Naive B cell (primary cell): ENCODE measurements at regions not wholly inside any gene's neighbourhood (a gene's known extent, or its start where the extent isn't known, plus 50 kb on each side); places are given as distances from the start of the nearest gene placed in this dataset.
"Not testable (repeated sequence)": the region's sequence is repeated elsewhere in the genome, so short reads cannot be mapped to it uniquely, and the experiment has no call there.

ENCODE experiments used
- ATAC-seq, 2 donors: fragments of 150-1000 bp; cut with Tn5 transposase; 2 replicates each; pipeline ENCODE4 v1.10.0; 2021; ENCODE audit warnings: low read depth in 2 of 2, mild to moderate bottlenecking in 2 of 2, moderate library complexity in 2 of 2
- DNase-seq: peaks from one replicate; pipeline ENCODE4 v3.0.0; 2022
- H3K27ac Mint-ChIP-seq, 6 donors: one replicate each; pipeline ENCODE4 v1.8.0; 2020 to 2022; ENCODE audit warnings: mild to moderate bottlenecking in 6 of 6, mixed read lengths in 6 of 6, moderate library complexity in 5 of 6, inconsistent platforms in 2 of 6
- H3K27me3 Mint-ChIP-seq, 3 donors: one replicate each; pipeline ENCODE4 v1.8.0; 2021 to 2022; ENCODE audit warnings: mixed read lengths in 3 of 3, mild to moderate bottlenecking in 1 of 3
- H3K36me3 Mint-ChIP-seq, 2 donors: one replicate each; pipeline ENCODE4 v1.8.0; 2020 to 2022; ENCODE audit warnings: mixed read lengths in 2 of 2, inconsistent platforms in 1 of 2, mild to moderate bottlenecking in 1 of 2
- H3K4me1 Mint-ChIP-seq, 3 donors: one replicate each; pipeline ENCODE4 v1.8.0; 2020 to 2022; ENCODE audit warnings: mixed read lengths in 3 of 3, inconsistent platforms in 1 of 3, mild to moderate bottlenecking in 1 of 3, moderate library complexity in 1 of 3
- H3K4me3 Mint-ChIP-seq, 8 donors: one replicate each; pipeline ENCODE4 v1.8.0; 2020 to 2022; ENCODE audit warnings: mild to moderate bottlenecking in 8 of 8, mixed read lengths in 8 of 8, moderate library complexity in 8 of 8, inconsistent platforms in 2 of 8
- H3K9me3 Mint-ChIP-seq, 7 donors: one replicate each; pipeline ENCODE4 v1.8.0; 2020 to 2022; ENCODE audit warnings: mixed read lengths in 7 of 7, mild to moderate bottlenecking in 5 of 7, inconsistent platforms in 2 of 7, moderate library complexity in 1 of 7

DNA sequence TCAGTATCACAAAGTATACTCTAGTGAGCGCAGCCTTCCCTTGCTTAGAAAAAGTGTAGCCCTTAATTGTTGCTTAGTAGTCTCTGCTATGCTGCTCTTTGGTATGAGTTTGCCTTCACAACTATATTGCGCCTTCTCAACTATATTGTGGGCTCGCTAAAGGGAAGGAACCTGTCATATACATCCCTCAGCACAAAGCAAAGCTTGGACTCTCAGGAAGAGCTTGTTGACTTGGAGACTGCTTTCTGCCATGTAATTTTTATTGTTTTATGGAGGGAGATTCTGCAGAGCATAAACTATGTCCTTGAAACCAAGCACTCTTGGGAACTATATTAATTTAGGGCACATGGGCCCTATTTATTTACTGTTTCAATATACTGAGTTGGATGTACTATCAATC, 119.1 kb upstream of the HAPLN1 start:
- Mint-ChIP-seq H3K4me3 (no peak overlapping the region), H3K4me1 (no peaks in the 10 kb centered on the region), H3K9me3 (peaks cover 0 to 2% (median 0%) of the 10 kb centered on the region in 7 donors), H3K27me3 (no peaks in the 10 kb centered on the region), H3K36me3 (no peaks in the 10 kb centered on the region), H3K27ac (peak overlapping the region in 1 of 6 donors; percentile 37)
- DNase-seq (no peak), ATAC-seq (no peak)

DNA sequence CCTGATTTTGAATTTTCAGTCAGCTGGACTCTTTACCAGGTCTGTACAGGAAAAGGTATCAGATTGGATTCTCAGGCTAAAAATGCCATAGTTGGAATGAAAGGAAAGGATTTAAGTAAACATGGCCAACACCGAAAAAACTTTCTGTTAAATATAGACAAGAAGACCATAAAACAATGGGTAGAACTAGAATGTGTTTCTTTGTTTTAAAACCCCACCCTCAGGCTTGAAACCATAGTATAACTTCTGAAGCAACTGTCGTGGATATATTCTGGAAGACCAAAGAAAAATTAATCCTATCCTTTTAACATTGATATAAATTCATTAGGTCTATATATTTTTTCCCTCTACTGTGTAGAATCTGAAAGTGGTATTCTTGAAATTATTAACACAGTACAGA, 118.6 kb upstream of the HAPLN1 start:
- Mint-ChIP-seq H3K27ac (no peak overlapping the region), H3K4me3 (no peak overlapping the region), H3K9me3 (peaks cover 0 to 2% (median 0%) of the 10 kb centered on the region in 7 donors), H3K4me1 (no peaks in the 10 kb centered on the region), H3K36me3 (no peaks in the 10 kb centered on the region), H3K27me3 (no peaks in the 10 kb centered on the region)
- DNase-seq, result no peak
- no peak for ATAC-seq

DNA sequence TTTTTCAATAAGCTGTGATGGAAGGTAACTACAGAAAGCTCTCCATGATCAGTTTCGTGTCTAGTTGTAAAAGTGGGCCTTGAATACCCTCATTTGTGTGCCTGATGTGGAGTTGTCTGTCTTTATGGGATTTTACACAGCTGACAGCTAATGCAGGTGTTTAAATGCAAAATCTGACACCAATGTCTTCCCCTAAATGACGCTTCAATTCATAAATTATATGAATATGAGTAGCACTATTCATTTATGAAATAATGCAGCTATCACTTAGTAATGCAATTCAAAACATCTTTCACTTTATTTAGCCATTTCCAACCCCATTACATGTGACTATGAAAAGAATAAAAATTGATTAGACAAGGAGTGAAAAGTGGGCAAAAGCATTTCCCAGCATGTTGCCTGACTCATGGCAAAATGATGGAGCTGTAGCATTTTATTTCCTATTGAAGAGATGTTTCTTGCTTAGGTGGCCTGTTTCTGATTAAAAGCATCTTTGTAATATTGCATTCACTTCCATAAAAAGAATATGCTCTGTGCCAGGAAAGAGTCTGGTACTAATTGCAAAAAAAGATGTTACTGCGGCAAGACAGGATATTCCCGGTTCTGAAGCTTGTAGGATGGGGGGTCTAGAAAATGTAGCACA, 116.7 kb upstream of the HAPLN1 start:
- H3K27ac Mint-ChIP-seq, result no peak overlapping the region
- DNase-seq, result no peak
- no peak for ATAC-seq
- peaks cover 0 to 2% (median 0%) of the 10 kb centered on the region in 7 donors for H3K9me3 Mint-ChIP-seq
- no peak overlapping the region for H3K4me3 Mint-ChIP-seq
- H3K27me3 Mint-ChIP-seq, result no peaks in the 10 kb centered on the region
- H3K36me3 Mint-ChIP-seq, result no peaks in the 10 kb centered on the region
- no peaks in the 10 kb centered on the region for H3K4me1 Mint-ChIP-seq

DNA sequence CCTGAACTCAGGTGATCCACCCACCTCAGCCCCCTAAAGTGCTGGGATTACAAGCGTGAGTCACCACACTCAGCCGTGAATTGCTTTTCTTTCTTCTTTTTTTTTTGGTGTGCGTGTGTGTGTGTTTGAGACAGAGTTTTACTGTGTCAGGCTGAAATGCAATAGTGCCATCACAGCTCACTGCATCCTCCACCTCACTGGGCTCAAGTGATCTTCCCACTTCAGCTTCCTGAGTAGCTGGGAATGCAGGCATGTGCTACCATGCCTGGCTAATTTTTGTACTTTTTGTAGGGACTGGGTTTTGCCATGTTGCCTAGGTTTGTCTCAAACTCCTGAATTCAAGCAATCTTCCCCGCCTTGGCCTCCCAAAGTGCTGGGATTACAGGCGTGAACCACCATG, 113.7 kb upstream of the HAPLN1 start:
- DNase-seq (no peak), ATAC-seq (no peak)
- no peak overlapping the region for H3K27ac Mint-ChIP-seq
- H3K4me1 Mint-ChIP-seq, result no peaks in the 10 kb centered on the region
- no peak overlapping the region for H3K4me3 Mint-ChIP-seq
- H3K27me3 Mint-ChIP-seq, result no peaks in the 10 kb centered on the region
- peaks cover 0 to 6% (median 0%) of the 10 kb centered on the region in 7 donors for H3K9me3 Mint-ChIP-seq
- no peaks in the 10 kb centered on the region for H3K36me3 Mint-ChIP-seq

DNA sequence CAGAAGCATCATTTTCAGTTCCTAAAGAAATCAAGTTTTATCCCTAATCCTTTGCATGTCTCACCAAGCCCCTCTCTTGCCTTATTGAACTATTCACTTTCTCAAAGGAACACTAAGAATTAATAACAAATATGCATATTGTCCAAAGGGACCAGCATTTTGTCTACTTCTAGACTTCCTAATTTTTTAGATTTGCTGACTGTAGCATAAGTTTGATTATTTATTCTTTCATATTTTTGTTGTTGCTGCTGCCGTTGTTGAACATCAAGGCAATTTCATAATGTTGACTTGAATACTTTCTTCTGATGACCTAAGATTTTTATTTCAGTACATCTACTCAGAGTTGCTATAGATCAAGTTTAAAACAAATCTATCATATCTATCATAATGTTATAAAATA, 111.2 kb upstream of the HAPLN1 start:
- Mint-ChIP-seq H3K36me3 (no peaks in the 10 kb centered on the region), H3K9me3 (peaks cover 0 to 6% (median 0%) of the 10 kb centered on the region in 7 donors), H3K4me3 (no peak overlapping the region), H3K4me1 (no peaks in the 10 kb centered on the region), H3K27ac (no peak overlapping the region), H3K27me3 (no peaks in the 10 kb centered on the region)
- DNase-seq (no peak), ATAC-seq (no peak)

DNA sequence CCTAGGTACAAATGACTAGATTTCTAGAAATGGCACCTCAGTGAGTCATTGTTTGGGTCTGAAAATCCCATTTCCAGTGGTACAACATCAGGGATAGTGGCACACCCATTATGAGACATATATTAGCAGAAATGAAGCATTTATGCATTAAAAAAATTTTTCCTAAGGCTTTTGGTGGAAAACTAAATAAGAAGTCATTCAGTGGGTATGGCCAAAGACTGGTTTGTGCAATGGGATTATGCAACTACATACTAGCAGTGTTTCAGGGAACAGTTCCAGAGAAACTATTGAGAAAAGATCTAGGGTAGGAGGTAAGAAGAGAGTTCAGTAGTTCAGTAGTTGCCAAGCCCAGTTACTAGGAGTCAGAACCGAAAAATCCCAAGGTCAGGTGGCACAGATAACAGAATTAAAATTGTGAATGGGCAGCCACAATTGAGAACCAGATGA, 106.5 kb upstream of the HAPLN1 start:
- no peaks in the 10 kb centered on the region for H3K4me1 Mint-ChIP-seq
- no peak for ATAC-seq
- no peaks in the 10 kb centered on the region for H3K36me3 Mint-ChIP-seq
- H3K27me3 Mint-ChIP-seq, result no peaks in the 10 kb centered on the region
- H3K4me3 Mint-ChIP-seq, result no peak overlapping the region
- DNase-seq, result no peak
- peaks cover 0 to 13% (median 6%) of the 10 kb centered on the region in 7 donors for H3K9me3 Mint-ChIP-seq
- no peak overlapping the region for H3K27ac Mint-ChIP-seq

DNA sequence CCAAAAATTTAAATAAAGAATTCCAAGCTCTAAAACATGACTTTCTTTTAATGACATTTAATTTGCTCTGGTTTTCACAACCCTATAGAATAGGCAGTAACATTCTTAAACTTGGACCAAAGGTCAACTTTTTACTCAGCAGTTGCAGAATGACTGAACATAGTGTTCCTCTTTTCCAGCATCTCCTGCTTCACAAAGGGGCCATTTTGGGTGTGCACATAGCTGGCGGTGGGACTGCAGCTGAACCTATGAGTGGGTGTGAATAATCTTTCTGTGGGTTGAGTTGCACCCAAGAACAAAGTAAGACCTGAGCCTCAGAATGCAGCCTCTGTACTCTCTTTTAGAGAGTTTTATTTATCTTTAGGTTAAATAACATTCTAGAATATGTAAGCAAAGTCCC, 96.9 kb upstream of the HAPLN1 start:
- DNase-seq (no peak), ATAC-seq (no peak)
- Mint-ChIP-seq H3K9me3 (peaks cover 0 to 24% (median 12%) of the 10 kb centered on the region in 7 donors), H3K4me3 (no peak overlapping the region), H3K27me3 (peaks cover 0 to 9% (median 0%) of the 10 kb centered on the region in 3 donors), H3K27ac (no peak overlapping the region), H3K4me1 (no peaks in the 10 kb centered on the region), H3K36me3 (no peaks in the 10 kb centered on the region)

DNA sequence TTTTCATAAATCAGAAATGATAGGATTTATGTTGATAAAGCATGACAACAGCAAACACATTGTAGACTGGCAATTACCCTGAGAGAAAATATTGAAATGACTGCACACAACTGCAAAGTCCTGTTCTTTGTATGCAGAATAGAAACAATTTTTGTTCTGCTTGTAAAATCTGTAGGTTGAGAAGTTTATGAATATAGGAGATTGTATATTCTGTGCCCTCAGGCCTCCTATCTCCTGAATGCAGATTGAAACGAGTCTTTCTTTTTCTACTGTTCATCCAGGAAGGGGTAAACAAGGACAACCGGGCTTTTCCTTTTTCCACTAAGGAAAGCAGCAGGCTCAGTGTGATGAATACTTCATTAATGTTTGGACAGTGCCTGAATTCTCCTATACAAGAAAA, 95.0 kb upstream of the HAPLN1 start:
- Mint-ChIP-seq H3K27ac (no peak overlapping the region), H3K27me3 (peaks cover 0 to 8% (median 0%) of the 10 kb centered on the region in 3 donors), H3K4me3 (no peak overlapping the region), H3K4me1 (no peaks in the 10 kb centered on the region), H3K36me3 (no peaks in the 10 kb centered on the region), H3K9me3 (peaks cover 0 to 12% (median 8%) of the 10 kb centered on the region in 7 donors)
- no peak for DNase-seq
- ATAC-seq, result no peak

DNA sequence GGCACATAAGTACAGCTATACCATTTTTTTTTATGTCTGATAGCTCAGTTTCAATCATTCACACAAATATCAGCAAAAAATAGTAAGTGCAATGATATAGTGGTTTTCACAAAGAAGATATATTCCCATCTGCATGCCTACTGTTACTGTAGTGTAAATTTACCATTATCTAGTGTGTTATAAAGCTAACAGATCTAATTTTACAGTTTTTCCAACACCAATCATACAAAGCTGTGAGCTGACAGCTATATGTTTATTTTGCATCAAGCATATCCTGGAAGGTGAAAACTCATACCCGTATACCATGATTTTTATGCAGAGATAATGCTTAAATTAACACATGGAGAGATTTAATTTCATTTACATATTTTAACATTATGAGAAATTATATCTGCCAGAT, 89.9 kb upstream of the HAPLN1 start:
- no peak overlapping the region for H3K27ac Mint-ChIP-seq
- ATAC-seq, result no peak
- no peak overlapping the region for H3K4me3 Mint-ChIP-seq
- no peaks in the 10 kb centered on the region for H3K4me1 Mint-ChIP-seq
- no peaks in the 10 kb centered on the region for H3K36me3 Mint-ChIP-seq
- no peak for DNase-seq
- no peaks in the 10 kb centered on the region for H3K27me3 Mint-ChIP-seq
- H3K9me3 Mint-ChIP-seq, result peaks cover 0 to 8% (median 2%) of the 10 kb centered on the region in 7 donors

DNA sequence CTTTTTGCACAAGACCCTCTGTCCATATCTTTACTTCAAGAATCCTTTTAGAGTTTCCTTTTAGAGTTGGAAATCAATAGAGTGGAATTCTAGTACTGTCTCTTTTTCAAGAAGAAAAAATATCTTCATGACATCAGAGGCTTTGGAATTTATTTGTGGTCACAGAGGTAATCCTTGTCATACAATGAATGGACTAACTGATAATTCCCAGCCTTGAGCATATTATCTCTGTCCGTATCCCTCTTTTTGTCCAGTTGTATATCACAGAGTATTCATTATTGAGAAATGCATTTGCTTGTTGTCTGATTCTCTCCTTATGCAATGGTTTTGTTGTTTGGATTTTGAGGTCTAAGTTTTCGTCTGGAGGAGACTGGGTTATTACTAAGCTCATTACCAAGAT, 82.0 kb upstream of the HAPLN1 start:
- Mint-ChIP-seq H3K36me3 (no peaks in the 10 kb centered on the region), H3K27me3 (no peaks in the 10 kb centered on the region), H3K27ac (no peak overlapping the region), H3K4me3 (no peak overlapping the region), H3K4me1 (no peaks in the 10 kb centered on the region), H3K9me3 (peaks cover 0 to 2% (median 0%) of the 10 kb centered on the region in 7 donors)
- no peak for DNase-seq
- ATAC-seq, result no peak

DNA sequence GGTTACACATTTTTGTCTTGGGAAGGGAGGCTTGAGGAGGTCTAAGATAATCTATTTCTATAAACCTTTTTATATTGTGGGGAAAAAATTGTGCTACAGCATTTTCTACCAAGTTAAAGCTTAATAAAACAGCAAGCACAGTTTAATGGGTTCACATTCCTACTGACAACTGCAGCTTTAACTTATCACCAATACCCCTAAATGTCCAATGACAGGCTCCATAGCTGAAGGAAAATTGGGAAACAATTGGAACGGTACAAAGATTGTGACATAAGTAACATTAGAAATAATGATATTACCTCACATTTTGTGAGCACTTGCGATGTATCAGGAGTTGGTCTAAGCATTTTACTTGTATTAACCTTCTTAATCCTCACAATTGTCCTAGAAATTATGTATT, 79.5 kb upstream of the HAPLN1 start:
- no peak for ATAC-seq
- Mint-ChIP-seq H3K36me3 (no peaks in the 10 kb centered on the region), H3K27me3 (no peaks in the 10 kb centered on the region), H3K4me1 (no peaks in the 10 kb centered on the region), H3K27ac (no peak overlapping the region), H3K9me3 (peaks cover 0 to 4% (median 0%) of the 10 kb centered on the region in 7 donors), H3K4me3 (no peak overlapping the region)
- no peak for DNase-seq

DNA sequence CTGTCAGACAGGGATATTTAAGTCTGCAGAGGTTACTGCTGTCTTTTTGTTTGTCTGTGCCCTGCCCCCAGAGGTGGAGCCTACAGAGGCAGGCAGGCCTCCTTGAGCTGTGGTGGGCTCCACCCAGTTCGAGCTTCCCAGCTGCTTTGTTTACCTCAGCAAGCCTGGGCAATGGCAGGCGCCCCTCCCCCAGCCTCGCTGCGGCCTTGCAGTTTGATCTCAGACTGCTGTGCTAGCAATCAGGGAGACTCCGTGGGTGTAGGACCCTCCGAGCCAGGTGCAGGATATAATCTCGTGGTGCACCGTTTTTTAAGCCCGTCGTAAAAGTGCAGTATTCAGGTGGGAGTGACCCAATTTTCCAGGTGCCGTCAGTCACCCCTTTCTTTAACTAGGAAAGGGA, 78.4 kb upstream of the HAPLN1 start:
- H3K4me3 Mint-ChIP-seq, DNase-seq, H3K9me3 Mint-ChIP-seq, H3K4me1 Mint-ChIP-seq, ATAC-seq, H3K27ac Mint-ChIP-seq, H3K36me3 Mint-ChIP-seq, H3K27me3 Mint-ChIP-seq: not testable (repeated sequence)

DNA sequence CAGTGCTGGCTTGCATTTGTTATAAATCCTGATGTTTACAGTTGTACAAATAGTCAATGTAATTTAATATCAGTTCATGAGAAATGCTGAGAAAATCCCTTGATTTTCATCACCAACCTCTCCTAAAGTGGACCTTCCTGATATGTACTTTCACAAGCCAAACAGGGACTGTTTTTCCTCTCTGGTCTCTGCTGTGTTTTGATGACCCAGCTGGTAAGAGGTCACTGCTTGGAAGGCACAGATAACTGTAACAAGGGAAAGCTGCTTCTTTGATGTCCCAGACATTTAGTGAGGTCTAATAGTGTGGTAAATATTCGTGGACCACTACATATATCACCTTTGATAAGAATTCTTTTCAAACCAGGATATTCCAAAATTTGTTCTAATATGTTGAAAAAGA, 68.7 kb upstream of the HAPLN1 start:
- no peak for DNase-seq
- Mint-ChIP-seq H3K4me3 (no peak overlapping the region), H3K27me3 (peaks cover 0 to 7% (median 6%) of the 10 kb centered on the region in 3 donors), H3K9me3 (peaks cover 0 to 4% (median 0%) of the 10 kb centered on the region in 7 donors), H3K36me3 (no peaks in the 10 kb centered on the region), H3K27ac (no peak overlapping the region), H3K4me1 (no peaks in the 10 kb centered on the region)
- no peak for ATAC-seq

DNA sequence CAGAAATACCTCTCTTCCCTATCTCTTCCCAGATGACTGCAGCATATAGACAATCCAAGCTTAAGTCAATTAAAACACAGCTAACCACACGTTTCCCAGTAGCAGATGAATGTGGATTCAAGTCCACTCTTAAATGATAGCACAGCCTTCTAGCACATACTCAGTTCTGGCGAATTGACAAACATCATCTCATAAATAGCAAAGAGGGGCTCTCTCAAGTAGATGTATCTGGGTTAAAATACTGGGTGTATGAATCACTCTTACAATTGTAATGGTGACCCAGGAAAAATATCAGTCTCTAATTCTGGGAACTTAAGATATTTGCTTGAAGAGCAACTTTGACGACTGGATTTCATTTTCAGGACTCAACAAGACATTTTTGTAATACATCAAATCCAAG, 67.0 kb upstream of the HAPLN1 start:
- no peak overlapping the region for H3K27ac Mint-ChIP-seq
- H3K4me1 Mint-ChIP-seq, result no peaks in the 10 kb centered on the region
- ATAC-seq (no peak), DNase-seq (no peak)
- H3K4me3 Mint-ChIP-seq, result no peak overlapping the region
- peaks cover 0 to 7% (median 6%) of the 10 kb centered on the region in 3 donors for H3K27me3 Mint-ChIP-seq
- peaks cover 0 to 4% (median 0%) of the 10 kb centered on the region in 7 donors for H3K9me3 Mint-ChIP-seq
- H3K36me3 Mint-ChIP-seq, result no peaks in the 10 kb centered on the region
